ENCODE measurements at regions not wholly inside any gene's neighbourhood (a gene's known extent, or its start where the extent isn't known, plus 50 kb on each side); places are given as distances from the start of the nearest gene placed in this dataset.

DNA sequence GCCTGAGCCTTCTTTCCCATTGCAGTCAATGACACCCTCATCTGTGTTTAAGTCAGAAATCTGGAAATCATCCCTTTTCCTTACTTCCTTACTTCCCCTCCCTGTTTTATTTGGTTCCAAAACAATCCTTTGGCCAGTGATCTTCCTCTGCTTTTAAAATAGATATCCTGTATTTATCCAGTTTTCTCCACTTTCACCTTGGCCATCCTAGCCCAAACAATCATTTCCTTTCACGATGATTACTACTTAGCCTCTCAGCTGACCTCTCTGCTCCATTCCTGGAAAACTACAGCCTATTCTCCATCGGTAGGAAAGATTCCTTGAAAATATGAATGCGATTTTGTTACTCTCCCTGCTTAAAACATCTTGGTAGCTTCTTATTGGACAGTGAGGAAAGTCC, 565.4 kb downstream of the TLR4 start:
- TF ChIP-seq, protein P1, sequence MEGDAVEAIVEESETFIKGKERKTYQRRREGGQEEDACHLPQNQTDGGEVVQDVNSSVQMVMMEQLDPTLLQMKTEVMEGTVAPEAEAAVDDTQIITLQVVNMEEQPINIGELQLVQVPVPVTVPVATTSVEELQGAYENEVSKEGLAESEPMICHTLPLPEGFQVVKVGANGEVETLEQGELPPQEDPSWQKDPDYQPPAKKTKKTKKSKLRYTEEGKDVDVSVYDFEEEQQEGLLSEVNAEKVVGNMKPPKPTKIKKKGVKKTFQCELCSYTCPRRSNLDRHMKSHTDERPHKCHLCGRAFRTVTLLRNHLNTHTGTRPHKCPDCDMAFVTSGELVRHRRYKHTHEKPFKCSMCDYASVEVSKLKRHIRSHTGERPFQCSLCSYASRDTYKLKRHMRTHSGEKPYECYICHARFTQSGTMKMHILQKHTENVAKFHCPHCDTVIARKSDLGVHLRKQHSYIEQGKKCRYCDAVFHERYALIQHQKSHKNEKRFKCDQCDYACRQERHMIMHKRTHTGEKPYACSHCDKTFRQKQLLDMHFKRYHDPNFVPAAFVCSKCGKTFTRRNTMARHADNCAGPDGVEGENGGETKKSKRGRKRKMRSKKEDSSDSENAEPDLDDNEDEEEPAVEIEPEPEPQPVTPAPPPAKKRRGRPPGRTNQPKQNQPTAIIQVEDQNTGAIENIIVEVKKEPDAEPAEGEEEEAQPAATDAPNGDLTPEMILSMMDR (IDR thresholded peaks at IDR 0.05), result no peak
- TF ChIP-seq, protein P2, sequence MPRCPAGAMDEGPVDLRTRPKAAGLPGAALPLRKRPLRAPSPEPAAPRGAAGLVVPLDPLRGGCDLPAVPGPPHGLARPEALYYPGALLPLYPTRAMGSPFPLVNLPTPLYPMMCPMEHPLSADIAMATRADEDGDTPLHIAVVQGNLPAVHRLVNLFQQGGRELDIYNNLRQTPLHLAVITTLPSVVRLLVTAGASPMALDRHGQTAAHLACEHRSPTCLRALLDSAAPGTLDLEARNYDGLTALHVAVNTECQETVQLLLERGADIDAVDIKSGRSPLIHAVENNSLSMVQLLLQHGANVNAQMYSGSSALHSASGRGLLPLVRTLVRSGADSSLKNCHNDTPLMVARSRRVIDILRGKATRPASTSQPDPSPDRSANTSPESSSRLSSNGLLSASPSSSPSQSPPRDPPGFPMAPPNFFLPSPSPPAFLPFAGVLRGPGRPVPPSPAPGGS (IDR thresholded peaks at IDR 0.05), result no peak
- TF ChIP-seq EP300 (IDR thresholded peaks at IDR 0.05) (no peak), BHLHE40 (IDR thresholded peaks at IDR 0.05; ENCODE audit: low read depth, low read length) (no peak), ZFP36 (IDR thresholded peaks at IDR 0.05; ENCODE audit: borderline replicate concordance, partially characterized antibody) (no peak), POLR2A (IDR thresholded peaks at IDR 0.05; ENCODE audit: low read length) (no peak), KDM5A (IDR thresholded peaks at IDR 0.05) (no peak)

Measured in A549 (cell line).